ENCODE measurements at regions not wholly inside any gene's neighbourhood (a gene's known extent, or its start where the extent isn't known, plus 50 kb on each side); places are given as distances from the start of the nearest gene placed in this dataset.

- H3K4me3 ChIP-seq (replicated peaks in 1 of 2; ENCODE audit: low read depth in 2 of 2, low read length in 2 of 2) = no peak overlapping the region
- TF ChIP-seq, protein P1, sequence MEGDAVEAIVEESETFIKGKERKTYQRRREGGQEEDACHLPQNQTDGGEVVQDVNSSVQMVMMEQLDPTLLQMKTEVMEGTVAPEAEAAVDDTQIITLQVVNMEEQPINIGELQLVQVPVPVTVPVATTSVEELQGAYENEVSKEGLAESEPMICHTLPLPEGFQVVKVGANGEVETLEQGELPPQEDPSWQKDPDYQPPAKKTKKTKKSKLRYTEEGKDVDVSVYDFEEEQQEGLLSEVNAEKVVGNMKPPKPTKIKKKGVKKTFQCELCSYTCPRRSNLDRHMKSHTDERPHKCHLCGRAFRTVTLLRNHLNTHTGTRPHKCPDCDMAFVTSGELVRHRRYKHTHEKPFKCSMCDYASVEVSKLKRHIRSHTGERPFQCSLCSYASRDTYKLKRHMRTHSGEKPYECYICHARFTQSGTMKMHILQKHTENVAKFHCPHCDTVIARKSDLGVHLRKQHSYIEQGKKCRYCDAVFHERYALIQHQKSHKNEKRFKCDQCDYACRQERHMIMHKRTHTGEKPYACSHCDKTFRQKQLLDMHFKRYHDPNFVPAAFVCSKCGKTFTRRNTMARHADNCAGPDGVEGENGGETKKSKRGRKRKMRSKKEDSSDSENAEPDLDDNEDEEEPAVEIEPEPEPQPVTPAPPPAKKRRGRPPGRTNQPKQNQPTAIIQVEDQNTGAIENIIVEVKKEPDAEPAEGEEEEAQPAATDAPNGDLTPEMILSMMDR (IDR thresholded peaks at IDR 0.05; ENCODE audit: low read depth, low read length) = no peak
- no peak for DNase-seq (ENCODE audit: low read depth in 2 of 2)
Measured at GRCh38 chr6:98033617-98034016, 750.6 kb upstream of the MMS22L start.

- TF ChIP-seq, protein P1 (IDR thresholded peaks at IDR 0.05; ENCODE audit: low read depth, low read length) = no peak
- DNase-seq (ENCODE audit: low read depth in 2 of 2) = no peak
- H3K4me3 ChIP-seq (replicated peaks in 1 of 2; ENCODE audit: low read depth in 2 of 2, low read length in 2 of 2) = no peak overlapping the region
Measured at GRCh38 chr6:98036344-98036923, 753.4 kb upstream of the MMS22L start.

DNA sequence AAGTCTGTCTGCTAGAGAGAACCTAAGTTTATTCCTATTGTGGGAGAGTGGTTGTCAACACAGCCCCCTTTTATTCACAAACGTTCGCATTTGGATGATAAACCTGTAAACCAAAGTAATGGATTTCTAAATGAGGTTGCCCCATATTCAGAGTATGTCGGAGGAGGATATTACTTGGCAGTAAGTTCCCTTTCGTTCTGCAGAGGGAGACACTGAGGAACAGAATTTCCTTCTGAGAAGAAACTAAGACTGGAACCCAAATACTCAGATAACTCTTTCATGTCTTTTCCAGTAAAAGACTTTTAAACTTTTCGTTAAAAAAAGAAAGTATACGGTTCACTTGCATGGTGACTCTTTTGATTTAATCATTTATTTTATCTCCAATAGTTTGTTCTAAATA is 754.6 kb upstream of the MMS22L start:
- no peak overlapping the region for H3K4me3 ChIP-seq (replicated peaks in 1 of 2; ENCODE audit: low read depth in 2 of 2, low read length in 2 of 2)
- no peak for DNase-seq (ENCODE audit: low read depth in 2 of 2)

GRCh38 chr6:98039443-98039842 is 756.4 kb upstream of the MMS22L start:
- no peak overlapping the region for H3K4me3 ChIP-seq (replicated peaks in 1 of 2; ENCODE audit: low read depth in 2 of 2, low read length in 2 of 2)
- TF ChIP-seq, protein P1 (IDR thresholded peaks at IDR 0.05; ENCODE audit: low read depth, low read length) = no peak
- DNase-seq (ENCODE audit: low read depth in 2 of 2) = no peak

More for the DNA sequence above, 754.6 kb upstream of the MMS22L start:
- TF ChIP-seq, protein P1 (IDR thresholded peaks at IDR 0.05; ENCODE audit: low read depth, low read length) = no peak

DNA sequence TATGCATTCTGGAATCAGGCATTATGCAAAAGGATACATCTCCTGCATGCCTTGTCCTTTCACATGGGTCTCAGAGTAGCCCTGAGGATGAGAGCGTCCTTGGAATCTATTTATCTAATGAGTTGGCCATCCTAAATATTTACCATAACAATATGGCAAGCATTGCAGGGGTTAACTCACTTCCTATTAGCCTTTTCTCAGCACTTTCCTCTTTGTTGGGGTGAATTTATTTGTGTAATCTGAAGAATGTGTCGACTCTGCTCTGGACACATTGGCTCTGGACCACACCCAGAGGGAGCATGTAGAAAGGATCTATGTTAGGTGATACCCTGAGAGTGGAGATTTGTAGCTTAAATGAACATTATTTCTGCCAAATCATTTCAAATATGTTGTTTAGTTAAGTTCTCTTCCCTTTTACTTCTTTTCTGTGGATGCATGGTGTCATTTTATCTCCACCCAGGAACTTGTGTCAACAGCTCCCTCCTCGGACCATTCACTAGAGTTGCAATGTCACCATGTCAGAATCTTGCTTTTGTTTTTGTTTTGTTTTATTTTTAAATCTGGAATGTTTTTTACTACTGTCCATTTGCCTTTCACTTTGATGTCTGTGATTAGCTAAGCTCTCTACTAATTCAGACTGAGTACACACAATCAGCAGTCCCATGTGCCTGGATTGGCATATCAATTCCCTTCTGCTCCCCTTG is 757.0 kb upstream of the MMS22L start:
- TF ChIP-seq, protein P1 (IDR thresholded peaks at IDR 0.05; ENCODE audit: low read depth, low read length) = no peak
- DNase-seq (ENCODE audit: low read depth in 2 of 2) = peak; percentile 4 to 16
- no peak overlapping the region for H3K4me3 ChIP-seq (replicated peaks in 1 of 2; ENCODE audit: low read depth in 2 of 2, low read length in 2 of 2)

DNA sequence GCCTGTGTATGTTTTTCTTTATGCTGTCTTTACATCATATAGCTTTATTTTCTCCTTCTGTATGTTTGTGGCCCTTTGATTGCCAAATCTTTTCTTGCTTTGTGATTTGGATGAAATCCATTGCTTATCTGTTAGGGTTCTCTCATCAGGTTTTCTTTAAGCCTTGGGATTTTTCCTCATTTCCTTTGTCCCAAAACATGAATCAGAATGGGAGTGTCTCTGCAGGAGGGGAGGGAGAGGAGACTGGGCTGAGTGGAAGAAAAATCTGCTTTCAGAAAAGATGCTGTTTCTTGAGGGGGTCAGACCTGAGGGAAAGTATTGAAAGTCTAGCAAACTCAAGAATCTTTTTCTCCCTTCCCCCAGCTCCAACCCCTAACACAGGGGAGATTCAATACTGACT is 758.0 kb upstream of the MMS22L start:
- no peak overlapping the region for H3K4me3 ChIP-seq (replicated peaks in 1 of 2; ENCODE audit: low read depth in 2 of 2, low read length in 2 of 2)
- DNase-seq (ENCODE audit: low read depth in 2 of 2) = no peak
- TF ChIP-seq, protein P1 (IDR thresholded peaks at IDR 0.05; ENCODE audit: low read depth, low read length) = no peak
